GM12873 (cell line): ENCODE measurements at regions not wholly inside any gene's neighbourhood (a gene's known extent, or its start where the extent isn't known, plus 50 kb on each side); places are given as distances from the start of the nearest gene placed in this dataset.

ENCODE experiments used
- CTCF ChIP-seq: IDR thresholded peaks from 2 replicates; pipeline ENCODE4 v1.5.1; 2012; ENCODE audit warnings: low read depth, mild to moderate bottlenecking, moderate library complexity, low read length, control low read depth; ENCODE audit not compliant: insufficient read depth; ENCODE audit errors: missing control alignments

DNA sequence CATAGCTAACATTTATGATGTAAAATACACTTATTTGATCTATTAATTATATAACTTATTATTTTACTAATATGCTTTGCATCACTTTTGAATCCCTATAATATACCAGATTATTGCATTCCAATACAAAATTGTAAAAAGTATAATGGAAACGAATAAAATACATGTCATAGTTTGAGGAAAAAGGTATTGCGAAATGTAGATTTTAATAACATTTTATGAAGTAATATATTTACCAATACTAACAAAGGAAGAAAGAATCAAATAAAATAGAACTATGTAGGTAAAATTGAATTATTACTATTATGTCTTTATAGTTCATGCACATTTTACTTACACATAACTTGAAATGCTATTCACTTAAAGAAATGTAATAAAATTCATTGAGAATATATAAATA, 1300.2 kb downstream of the ADGRL3 start:
- no peak for TF ChIP-seq CTCF

GRCh38 chr4:62495032-62495431, 1294.9 kb downstream of the ADGRL3 start:
- TF ChIP-seq CTCF = no peak

GRCh38 chr4:62490635-62491034, 1290.5 kb downstream of the ADGRL3 start:
- no peak for TF ChIP-seq CTCF

- TF ChIP-seq CTCF = no peak
Measured at GRCh38 chr4:62487016-62487415, 1286.9 kb downstream of the ADGRL3 start.

GRCh38 chr4:62484357-62484756, 1284.2 kb downstream of the ADGRL3 start:
- no peak for TF ChIP-seq CTCF

- no peak for TF ChIP-seq CTCF
Measured at GRCh38 chr4:62482355-62482754, 1282.2 kb downstream of the ADGRL3 start.

GRCh38 chr4:62475596-62475995, 1275.5 kb downstream of the ADGRL3 start:
- TF ChIP-seq CTCF = no peak
